ENCODE measurements at regions not wholly inside any gene's neighbourhood (a gene's known extent, or its start where the extent isn't known, plus 50 kb on each side); places are given as distances from the start of the nearest gene placed in this dataset.
"Not testable (repeated sequence)": the region's sequence is repeated elsewhere in the genome, so short reads cannot be mapped to it uniquely, and the experiment has no call there.

DNA sequence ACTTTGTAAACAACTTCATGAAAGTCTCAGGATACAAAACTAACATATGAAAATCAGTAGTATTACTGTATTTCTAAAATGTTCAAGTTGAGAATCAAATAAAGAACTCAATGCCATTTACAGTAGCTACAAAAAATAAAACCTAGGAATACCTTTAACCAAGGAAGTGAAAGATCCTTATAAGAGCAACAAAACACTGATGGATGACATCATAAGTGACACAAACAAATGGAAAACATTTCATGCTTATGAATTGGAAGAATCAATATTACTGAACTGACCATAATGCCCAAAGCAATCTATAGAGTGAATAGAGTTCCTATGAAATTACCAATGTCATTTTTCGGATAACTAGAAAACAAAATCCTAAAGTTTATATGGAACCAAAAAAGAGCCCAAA lies 1038.1 kb downstream of the SUCLG1 start:
- TF ChIP-seq GATA1 (IDR thresholded peaks at IDR 0.05; ENCODE audit: low read depth, low read length) (no peak), POLR2A (IDR thresholded peaks at IDR 0.05; ENCODE audit: low read length) (no peak)
- DNase-seq = no peak

DNA sequence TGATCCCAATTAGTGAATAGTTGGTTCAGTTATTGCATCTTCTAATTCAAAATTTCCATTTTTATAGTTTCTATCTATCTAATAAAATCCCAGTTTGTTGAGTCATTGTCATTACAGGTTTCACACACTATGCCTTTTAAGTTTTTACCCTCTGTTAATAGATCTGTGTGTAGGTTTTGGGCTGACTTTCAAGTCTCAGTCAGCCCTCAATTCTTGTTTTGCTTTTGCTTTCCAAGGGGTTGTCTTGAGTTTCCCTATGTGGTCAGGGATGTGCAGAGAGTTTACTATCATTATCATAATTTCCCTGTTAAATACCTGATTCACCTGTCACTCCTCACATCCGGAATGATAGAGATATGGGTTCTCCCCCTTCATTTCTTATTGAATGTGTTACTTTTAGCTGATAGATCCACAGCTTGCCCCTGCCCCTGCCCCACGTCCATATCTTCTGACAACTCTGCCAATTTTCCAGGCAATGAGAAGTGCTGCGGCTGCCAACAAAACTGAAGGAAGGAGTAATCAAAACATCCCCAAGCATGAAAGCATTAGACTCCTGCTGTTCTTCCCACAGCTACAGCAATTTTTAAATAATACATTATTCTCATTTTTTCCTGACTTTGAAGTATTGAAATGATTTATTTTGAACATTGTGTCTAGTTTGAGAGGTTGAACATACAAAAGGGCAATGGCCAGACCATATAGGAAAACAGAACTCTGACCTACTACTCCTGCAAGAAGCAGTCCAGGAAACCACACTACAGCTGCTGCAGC lies 1064.8 kb downstream of the SUCLG1 start:
- TF ChIP-seq POLR2A (IDR thresholded peaks at IDR 0.05; ENCODE audit: low read length) (no peak), GATA1 (IDR thresholded peaks at IDR 0.05; ENCODE audit: low read depth, low read length) (no peak)
- no peak for DNase-seq

DNA sequence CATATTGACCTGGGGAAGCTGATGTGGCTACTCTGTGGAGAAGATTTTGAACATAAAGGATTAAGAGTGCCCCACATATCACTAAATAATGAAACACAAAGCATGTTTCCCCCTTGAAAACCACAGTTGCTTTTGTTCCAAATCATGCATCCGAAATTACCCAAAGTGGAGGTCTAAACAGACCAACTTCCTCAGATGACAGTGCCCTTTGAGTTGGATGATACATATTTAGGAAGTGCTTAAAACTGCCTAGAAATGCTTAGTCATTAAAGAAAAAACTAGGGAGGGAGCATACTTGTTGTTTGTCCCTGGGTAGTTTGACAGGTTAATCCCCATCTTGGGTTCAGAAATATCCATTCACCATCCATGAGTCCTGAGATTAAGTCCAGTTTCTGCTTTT lies 1070.3 kb downstream of the SUCLG1 start:
- DNase-seq = no peak
- TF ChIP-seq POLR2A (IDR thresholded peaks at IDR 0.05; ENCODE audit: low read length) = no peak
- no peak for TF ChIP-seq GATA1 (IDR thresholded peaks at IDR 0.05; ENCODE audit: low read depth, low read length)

DNA sequence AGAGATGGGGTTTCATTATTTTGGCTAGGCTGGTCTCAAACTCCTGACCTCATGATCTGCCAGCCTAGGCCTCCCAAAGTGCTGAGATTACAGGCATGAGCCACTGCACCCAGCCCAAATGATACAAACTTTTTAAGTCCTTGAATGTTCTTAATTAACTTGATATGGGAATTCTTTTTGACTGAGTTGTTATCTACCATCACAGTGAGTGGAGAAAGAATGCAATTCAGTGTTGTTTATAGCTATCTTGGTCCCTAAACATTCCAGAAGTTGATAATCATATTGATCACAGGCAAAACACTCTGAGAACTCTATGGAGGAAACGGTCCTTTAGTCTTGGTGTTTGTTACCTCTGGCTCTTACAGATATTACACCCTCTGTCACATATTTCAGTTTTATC lies 1072.5 kb downstream of the SUCLG1 start:
- TF ChIP-seq GATA1 (IDR thresholded peaks at IDR 0.05; ENCODE audit: low read depth, low read length) = no peak
- TF ChIP-seq POLR2A (IDR thresholded peaks at IDR 0.05; ENCODE audit: low read length) = no peak
- DNase-seq = no peak

DNA sequence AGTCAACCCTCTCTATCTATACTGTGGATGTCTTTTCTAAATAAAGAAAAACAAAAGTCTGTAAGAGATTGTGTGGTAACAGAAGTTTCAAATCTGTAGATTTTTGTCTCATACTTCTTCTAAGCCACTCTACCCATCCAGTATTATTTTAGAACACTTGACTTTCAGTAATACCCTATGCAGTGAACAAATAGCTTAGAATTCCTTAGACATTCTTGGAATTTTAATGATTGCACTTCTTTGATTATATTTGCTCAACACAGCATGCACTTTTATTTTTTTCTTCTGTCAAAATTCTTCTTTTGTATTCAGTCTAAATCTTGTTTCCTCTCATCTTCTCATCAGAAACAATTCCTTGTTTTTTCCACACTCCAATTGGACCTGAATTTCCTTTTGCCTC lies 1080.2 kb downstream of the SUCLG1 start:
- no peak for DNase-seq
- TF ChIP-seq POLR2A (IDR thresholded peaks at IDR 0.05; ENCODE audit: low read length) = no peak
- no peak for TF ChIP-seq GATA1 (IDR thresholded peaks at IDR 0.05; ENCODE audit: low read depth, low read length)

DNA sequence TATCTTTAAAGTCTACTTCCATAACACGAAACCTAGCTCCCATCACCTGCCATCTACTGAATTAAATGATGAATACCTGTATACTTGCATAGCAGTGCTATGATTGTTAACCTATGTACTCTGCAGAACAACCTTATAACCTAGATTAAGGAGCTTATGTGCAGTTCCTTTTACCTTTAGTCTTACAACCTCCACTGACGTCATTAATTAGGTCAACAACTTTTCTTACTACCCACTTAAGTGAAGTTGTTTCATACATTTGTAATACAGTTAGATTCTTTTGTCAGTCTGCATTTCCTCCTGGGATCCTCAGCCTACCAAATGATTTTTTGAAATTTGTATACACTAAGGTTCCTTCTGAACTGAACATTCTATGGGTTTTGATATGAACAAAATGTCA lies 1082.3 kb downstream of the SUCLG1 start:
- TF ChIP-seq GATA1 (IDR thresholded peaks at IDR 0.05; ENCODE audit: low read depth, low read length) (no peak), POLR2A (IDR thresholded peaks at IDR 0.05; ENCODE audit: low read length) (no peak)
- DNase-seq = no peak

DNA sequence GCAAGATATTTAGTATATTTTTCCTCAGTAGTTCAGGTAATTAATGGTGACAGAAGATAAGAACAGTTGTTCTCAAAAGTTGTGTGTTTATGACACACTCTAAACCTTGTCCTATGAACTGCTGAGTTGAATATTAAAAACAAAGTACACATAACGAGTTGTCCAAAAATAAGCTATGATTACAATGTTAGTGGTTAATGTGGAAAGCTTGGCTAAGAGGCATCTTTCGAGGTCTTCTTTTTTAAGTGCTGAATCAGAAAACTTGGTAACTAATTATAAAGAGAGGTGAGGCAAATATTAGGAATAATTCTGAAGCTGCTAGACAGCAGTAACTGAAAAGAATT lies 1088.7 kb downstream of the SUCLG1 start:
- TF ChIP-seq GATA1 (IDR thresholded peaks at IDR 0.05; ENCODE audit: low read depth, low read length) (no peak), POLR2A (IDR thresholded peaks at IDR 0.05; ENCODE audit: low read length) (no peak)
- DNase-seq = no peak

DNA sequence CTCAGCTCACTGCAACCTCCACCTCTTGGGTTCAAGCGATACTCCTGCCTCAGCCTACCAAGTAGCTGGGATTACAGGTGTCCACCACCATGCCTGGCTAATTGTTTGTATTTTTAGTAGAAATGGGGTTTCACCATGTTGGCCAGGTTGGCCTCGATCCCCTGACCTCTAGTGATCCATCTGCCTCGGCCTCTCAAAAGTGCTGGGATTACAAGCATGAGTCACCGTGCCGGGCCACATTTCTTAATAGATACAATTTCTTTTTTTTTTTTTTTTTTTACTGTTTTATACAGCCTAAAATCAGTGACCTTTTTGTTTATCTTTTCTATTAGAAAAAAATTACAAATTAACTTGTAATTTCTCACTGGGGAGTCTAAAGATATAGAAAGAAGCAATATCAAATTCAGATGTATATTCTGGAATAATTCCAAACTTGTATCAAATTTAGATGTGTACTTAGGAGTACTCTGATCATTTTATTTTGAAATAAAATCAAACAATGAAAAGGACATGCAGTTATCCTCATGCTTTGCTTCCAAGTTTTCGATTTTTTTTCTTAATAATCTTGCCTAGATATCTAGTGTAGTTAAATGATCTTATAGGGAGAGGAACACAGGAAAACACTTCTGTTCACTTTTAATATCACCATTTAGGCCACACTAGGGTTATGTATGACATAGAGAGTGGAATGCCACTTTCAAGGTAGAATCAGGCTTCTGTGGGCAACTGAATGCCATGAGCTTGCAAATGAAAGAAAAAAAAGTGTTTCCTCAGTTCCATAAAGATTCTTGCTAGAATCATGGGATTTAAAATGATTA lies 1089.3 kb downstream of the SUCLG1 start:
- no peak for DNase-seq
- TF ChIP-seq GATA1 (IDR thresholded peaks at IDR 0.05; ENCODE audit: low read depth, low read length) (no peak), POLR2A (IDR thresholded peaks at IDR 0.05; ENCODE audit: low read length) (no peak)

DNA sequence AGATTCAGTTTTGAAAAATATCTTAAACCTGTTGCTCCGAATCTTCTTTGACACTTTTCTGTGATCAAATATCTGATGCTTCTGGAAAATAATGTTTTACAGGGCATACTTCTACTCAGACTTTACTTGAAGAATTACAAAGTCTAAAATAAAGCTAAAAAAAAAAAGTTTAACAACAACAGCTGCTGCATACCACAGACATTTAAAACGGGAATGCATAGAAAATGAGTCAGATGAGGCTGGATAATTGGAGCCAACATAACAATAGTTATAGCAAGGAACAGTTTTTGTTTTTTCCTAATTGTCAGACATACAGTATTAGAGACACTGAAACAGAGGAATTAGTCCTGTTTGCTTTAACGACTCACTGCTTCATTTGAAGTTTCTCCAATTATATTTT lies 1090.2 kb downstream of the SUCLG1 start:
- no peak for TF ChIP-seq POLR2A (IDR thresholded peaks at IDR 0.05; ENCODE audit: low read length)
- no peak for TF ChIP-seq GATA1 (IDR thresholded peaks at IDR 0.05; ENCODE audit: low read depth, low read length)
- no peak for DNase-seq

DNA sequence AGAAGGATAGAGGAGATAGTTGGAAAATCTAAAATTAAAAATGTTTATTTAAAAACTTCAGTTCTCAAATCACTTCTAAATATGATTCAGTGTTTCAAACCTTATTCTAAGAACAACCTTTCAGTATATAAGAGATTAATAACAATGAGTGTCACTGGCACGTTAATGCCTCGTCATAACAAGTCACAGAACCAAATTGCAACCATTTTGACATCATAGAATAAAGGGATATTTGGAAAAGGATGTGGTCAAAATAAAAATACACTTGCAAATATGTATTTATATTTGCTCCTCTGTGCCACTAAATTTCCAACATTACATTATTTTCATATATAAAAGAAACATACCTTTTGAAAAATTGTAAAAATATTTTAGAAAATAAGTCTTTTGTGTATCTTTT lies 1090.6 kb downstream of the SUCLG1 start:
- TF ChIP-seq POLR2A (IDR thresholded peaks at IDR 0.05; ENCODE audit: low read length) (no peak), GATA1 (IDR thresholded peaks at IDR 0.05; ENCODE audit: low read depth, low read length) (no peak)
- no peak for DNase-seq

DNA sequence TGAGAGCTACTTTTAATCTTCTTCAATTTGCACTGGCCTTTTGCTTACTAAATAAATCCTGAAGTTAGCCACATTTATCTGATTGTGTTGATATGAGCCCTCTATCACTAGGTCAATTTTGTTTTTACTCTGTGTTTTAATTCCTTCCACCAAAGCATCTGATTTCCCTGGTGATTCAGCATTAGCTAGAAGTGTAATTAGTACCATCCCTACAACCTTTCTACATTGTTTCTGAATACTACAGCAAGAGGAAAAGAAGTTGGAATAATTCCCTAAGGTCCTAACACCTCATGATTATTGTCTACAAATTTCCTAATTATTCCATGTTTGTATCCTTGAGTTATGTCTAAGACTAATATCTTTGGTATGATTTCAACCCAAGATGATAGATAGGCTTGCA lies 1093.6 kb downstream of the SUCLG1 start:
- DNase-seq = no peak
- no peak for TF ChIP-seq POLR2A (IDR thresholded peaks at IDR 0.05; ENCODE audit: low read length)
- no peak for TF ChIP-seq GATA1 (IDR thresholded peaks at IDR 0.05; ENCODE audit: low read depth, low read length)

DNA sequence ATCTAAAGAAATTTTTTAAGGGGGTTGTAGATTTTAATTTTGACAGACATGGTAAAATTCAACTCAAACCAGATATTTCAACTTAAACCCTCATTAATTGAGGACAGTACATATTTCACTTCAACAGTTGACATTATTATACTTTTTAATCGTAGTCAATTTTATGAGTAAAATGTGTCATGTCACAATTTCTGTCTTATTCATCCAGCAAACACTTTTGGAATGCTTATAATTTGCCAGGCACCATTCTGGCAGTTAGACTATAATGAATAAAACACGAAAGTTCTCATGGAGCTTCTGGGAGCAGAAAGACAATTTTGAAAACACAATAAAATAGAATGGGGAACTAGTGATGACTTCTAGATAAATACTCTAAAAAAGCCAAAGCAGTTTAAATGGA lies 1094.8 kb downstream of the SUCLG1 start:
- DNase-seq = no peak
- no peak for TF ChIP-seq GATA1 (IDR thresholded peaks at IDR 0.05; ENCODE audit: low read depth, low read length)
- TF ChIP-seq POLR2A (IDR thresholded peaks at IDR 0.05; ENCODE audit: low read length) = no peak

DNA sequence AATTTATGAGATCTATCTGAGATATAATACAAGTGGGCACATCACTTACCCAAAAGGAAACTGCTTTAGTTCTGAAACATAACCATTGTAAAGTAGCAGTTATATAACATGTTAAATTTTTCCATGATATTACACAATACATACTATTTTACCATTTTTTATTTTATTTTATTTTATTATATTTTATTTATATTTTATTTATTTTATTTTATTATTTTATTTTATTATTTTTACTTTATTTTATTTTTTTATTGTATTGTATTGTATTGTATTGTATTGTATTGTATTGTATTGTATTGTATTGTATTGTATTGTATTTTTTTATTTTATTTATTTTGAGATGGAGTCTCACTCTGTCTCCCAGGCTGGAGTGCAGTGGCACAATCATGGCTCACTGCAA lies 1095.9 kb downstream of the SUCLG1 start:
- DNase-seq = not testable (repeated sequence)

DNA sequence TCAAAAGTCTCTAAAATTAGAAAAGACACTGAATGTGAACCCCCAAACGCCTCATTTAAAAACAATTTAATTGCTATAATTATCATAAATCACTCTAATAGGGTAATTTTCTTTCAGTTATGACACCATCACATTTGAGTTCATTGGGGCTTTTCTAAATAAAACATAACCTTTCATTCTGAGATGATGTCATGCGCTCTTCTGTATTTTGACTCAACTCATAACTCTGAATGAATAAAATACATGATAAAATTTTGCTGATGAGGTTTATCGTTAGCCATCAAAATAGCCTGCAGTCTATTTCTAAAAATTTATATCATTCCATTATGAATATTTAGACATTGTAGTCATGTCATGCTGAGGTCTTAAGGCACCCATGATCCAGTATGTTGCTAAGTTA lies 1099.7 kb downstream of the SUCLG1 start:
- TF ChIP-seq GATA1 (IDR thresholded peaks at IDR 0.05; ENCODE audit: low read depth, low read length) = no peak
- TF ChIP-seq POLR2A (IDR thresholded peaks at IDR 0.05; ENCODE audit: low read length) = no peak

DNA sequence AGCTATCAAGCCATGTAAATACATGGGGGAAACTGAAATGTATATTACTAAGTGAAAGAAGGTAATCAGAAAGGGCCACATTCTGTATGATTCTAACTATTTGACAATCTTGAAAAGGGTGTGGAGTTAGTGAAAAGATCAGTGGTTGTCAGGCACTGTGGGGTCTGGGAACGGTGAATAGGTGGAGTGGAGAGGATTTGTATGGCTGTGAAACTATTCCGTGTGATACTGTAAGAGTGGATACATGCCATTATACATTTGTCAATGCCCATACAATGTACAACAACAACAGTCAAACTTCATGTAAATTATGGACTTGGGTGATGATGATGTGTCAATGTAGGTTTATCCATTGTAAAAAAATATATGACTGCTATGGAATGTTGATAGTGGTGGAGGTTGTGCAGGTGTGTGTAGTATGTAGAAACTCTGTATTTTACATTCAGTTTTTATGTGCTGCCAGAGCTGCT lies 1116.2 kb downstream of the SUCLG1 start:
- peak; percentile 1 to 3 for DNase-seq
- TF ChIP-seq POLR2A (IDR thresholded peaks at IDR 0.05; ENCODE audit: low read length) = no peak
- TF ChIP-seq GATA1 (IDR thresholded peaks at IDR 0.05; ENCODE audit: low read depth, low read length) = no peak

More for the DNA sequence above, 1099.7 kb downstream of the SUCLG1 start:
- no peak for DNase-seq
